H1 (cell line): ENCODE measurements at regions not wholly inside any gene's neighbourhood (a gene's known extent, or its start where the extent isn't known, plus 50 kb on each side); places are given as distances from the start of the nearest gene placed in this dataset.

ENCODE experiments used
- CTCF ChIA-PET: fragments of 300-600 bp; sonication (Branson Sonifier 250); formaldehyde crosslinking; loops from one replicate; lab custom pipeline; 2021; ENCODE audit not compliant: partially characterized antibody; lab: Charles Lee
- POLR2A ChIA-PET: fragments of 300-600 bp; sonication (Branson Sonifier 250); formaldehyde crosslinking; loops from one replicate; lab custom pipeline; 2021; ENCODE audit warnings: inconsistent platforms; ENCODE audit not compliant: partially characterized antibody; lab: Charles Lee
- DNase-seq, 2 experiments: peaks; one replicate each; pipeline versions ENCODE4 v3.0.0 to v3.0.0-alpha.2; 2010 to 2022; ENCODE audit warnings: low spot score in 2 of 2, low read depth in 1 of 2, mixed read lengths in 1 of 2
- FAIRE-seq: peaks from 2 replicates; lab custom pipeline; 2011; peaks lifted over from hg19 to GRCh38; lab: Jason Lieb, UNC
- H2AFZ ChIP-seq: 2 replicates; pipeline ENCODE4 v1.8.1; 2012; ENCODE audit warnings: low read length, inconsistent platforms
- H2AK5ac ChIP-seq: 2 replicates; pipeline ENCODE4 v1.6.1; 2013; ENCODE audit warnings: low read depth, low read length
- H2BK120ac ChIP-seq: replicated peaks from 2 replicates; pipeline ENCODE3; 2013; ENCODE audit warnings: low read depth, low read length, inconsistent platforms
- H2BK12ac ChIP-seq: 2 replicates; pipeline ENCODE4 v1.6.1; 2013; ENCODE audit warnings: low read depth, low read length
- H2BK15ac ChIP-seq: 2 replicates; pipeline ENCODE4 v1.6.1; 2013; ENCODE audit warnings: low read length
- H2BK20ac ChIP-seq: 2 replicates; pipeline ENCODE4 v1.6.1; 2013; ENCODE audit warnings: low read length
- H2BK5ac ChIP-seq: 2 replicates; pipeline ENCODE4 v1.6.1; 2013; ENCODE audit warnings: low read depth, low read length
- H3K14ac ChIP-seq: 2 replicates; pipeline ENCODE4 v1.6.1; 2013; ENCODE audit warnings: inconsistent platforms; ENCODE audit not compliant: insufficient read length
- H3K18ac ChIP-seq: 2 replicates; pipeline ENCODE4 v1.6.1; 2013; ENCODE audit warnings: low read length; ENCODE audit errors: extremely low read depth
- H3K23ac ChIP-seq: 2 replicates; pipeline ENCODE4 v1.6.1; 2013; ENCODE audit warnings: inconsistent platforms; ENCODE audit not compliant: insufficient read length
- H3K23me2 ChIP-seq: 2 replicates; pipeline ENCODE4 v1.6.1; 2013; ENCODE audit warnings: low read depth, low read length
- H3K27ac ChIP-seq: 2 replicates; pipeline ENCODE4 v1.6.1; 2011; ENCODE audit warnings: low read depth, low read length, inconsistent platforms
- H3K27me3 ChIP-seq, 4 experiments: replicated peaks in 1 of 4; 1 replicate in 1 of 4; 2 replicates in 3 of 4; pipeline versions ENCODE4 v1.6.1 to v1.8.1; 2011 to 2013; ENCODE audit warnings: low read length in 3 of 4, mild to moderate bottlenecking in 3 of 4, inconsistent platforms in 2 of 4, mixed read lengths in 2 of 4, moderate library complexity in 1 of 4; ENCODE audit not compliant: control insufficient read depth in 3 of 4, insufficient read depth in 3 of 4; ENCODE audit errors: extremely low read depth in 1 of 4
- H3K36me3 ChIP-seq, 4 experiments: 2 replicates each; pipeline versions ENCODE4 v1.6.1 to v1.8.1; 2011 to 2013; ENCODE audit warnings: mild to moderate bottlenecking in 4 of 4, low read length in 3 of 4, moderate library complexity in 2 of 4, control low read depth in 1 of 4, inconsistent platforms in 1 of 4; ENCODE audit not compliant: insufficient read depth in 4 of 4, control insufficient read depth in 2 of 4
- H3K4ac ChIP-seq: replicated peaks from 2 replicates; pipeline ENCODE3; 2013; ENCODE audit warnings: low read length, low read depth, mixed read lengths, inconsistent platforms; ENCODE audit not compliant: insufficient read length
- H3K4me1 ChIP-seq, 4 experiments: replicated peaks in 1 of 4; 1 replicate in 1 of 4; 2 replicates in 3 of 4; pipeline versions ENCODE4 v1.6.1 to v1.8.1; 2011 to 2013; ENCODE audit warnings: low read length in 3 of 4, inconsistent platforms in 2 of 4, mixed read lengths in 1 of 4; ENCODE audit not compliant: insufficient read depth in 4 of 4, control insufficient read depth in 3 of 4
- H3K4me2 ChIP-seq, 2 experiments: 2 replicates each; pipeline versions ENCODE4 v1.6.1 to v1.8.1; 2011 to 2013; ENCODE audit warnings: low read depth in 2 of 2, low read length in 2 of 2, control low read depth in 1 of 2, inconsistent platforms in 1 of 2, mild to moderate bottlenecking in 1 of 2; ENCODE audit not compliant: insufficient read depth in 1 of 2
- H3K4me3 ChIP-seq, 4 experiments: fragments of 200-600, 300-600 bp in 1 of 4; sonication (generic), shearing (Covaris generic), sonication (Bioruptor Twin) in 1 of 4; 2 replicates each; pipeline versions ENCODE4 v1.5.1 to v1.8.1; 2011 to 2016; ENCODE audit warnings: low read length in 4 of 4, low read depth in 3 of 4, control low read depth in 2 of 4, inconsistent platforms in 2 of 4, mild to moderate bottlenecking in 2 of 4, mixed read lengths in 1 of 4, moderate library complexity in 1 of 4; ENCODE audit not compliant: insufficient read depth in 2 of 4; ENCODE audit errors: extremely low read depth in 1 of 4
- H3K56ac ChIP-seq: replicated peaks from 2 replicates; pipeline ENCODE3; 2013; ENCODE audit warnings: low read depth, mild to moderate bottlenecking, mixed read lengths, low read length, inconsistent platforms; ENCODE audit not compliant: insufficient read length
- H3K79me1 ChIP-seq: 2 replicates; pipeline ENCODE4 v1.6.1; 2013; ENCODE audit warnings: low read depth, low read length, control low read depth
- H3K79me2 ChIP-seq, 2 experiments: 2 replicates each; pipeline versions ENCODE4 v1.6.1 to v1.8.1; 2012 to 2013; ENCODE audit warnings: low read length in 2 of 2, mild to moderate bottlenecking in 2 of 2, inconsistent platforms in 1 of 2; ENCODE audit not compliant: insufficient read depth in 2 of 2, control insufficient read depth in 1 of 2
- H3K9ac ChIP-seq, 4 experiments: replicated peaks in 1 of 4; 1 replicate in 1 of 4; 2 replicates in 3 of 4; pipeline versions ENCODE4 v1.6.1 to v1.8.1; 2011 to 2013; ENCODE audit warnings: low read depth in 3 of 4, low read length in 3 of 4, control low read depth in 2 of 4, mild to moderate bottlenecking in 2 of 4, moderate library complexity in 2 of 4, inconsistent platforms in 1 of 4; ENCODE audit errors: extremely low read depth in 1 of 4
- H3K9me3 ChIP-seq, 2 experiments: 2 replicates each; pipeline versions ENCODE4 v1.6.1 to v1.8.1; 2012 to 2013; ENCODE audit warnings: mild to moderate bottlenecking in 2 of 2, moderate library complexity in 2 of 2, control low read depth in 1 of 2, inconsistent platforms in 1 of 2, low read depth in 1 of 2, low read length in 1 of 2, mixed read lengths in 1 of 2; ENCODE audit not compliant: insufficient read depth in 2 of 2
- H4K20me1 ChIP-seq, 2 experiments: replicated peaks in 1 of 2; 2 replicates each; pipeline versions ENCODE3 to v1.8.1; 2011 to 2013; ENCODE audit warnings: inconsistent platforms in 2 of 2, low read length in 2 of 2, mild to moderate bottlenecking in 1 of 2; ENCODE audit not compliant: insufficient read depth in 2 of 2, control insufficient read depth in 1 of 2
- H4K5ac ChIP-seq: 2 replicates; pipeline ENCODE4 v1.6.1; 2013; ENCODE audit warnings: low read length, low read depth, mixed read lengths, inconsistent platforms; ENCODE audit not compliant: insufficient read length
- H4K8ac ChIP-seq: 2 replicates; pipeline ENCODE4 v1.8.0; 2013; ENCODE audit warnings: mild to moderate bottlenecking, moderate library complexity, low read length, inconsistent platforms; ENCODE audit not compliant: insufficient read depth; ENCODE audit errors: extremely low read depth
- H4K91ac ChIP-seq: replicated peaks from 2 replicates; pipeline ENCODE3; 2013; ENCODE audit warnings: low read length, mixed read lengths, inconsistent platforms; ENCODE audit not compliant: insufficient read length
- CHD1 ChIP-seq: IDR thresholded peaks from 2 replicates; pipeline ENCODE4 v1.6.1; 2012; ENCODE audit warnings: low read depth, low read length, improper control_type of control experiment
- CREB1 ChIP-seq: IDR thresholded peaks from 2 replicates; pipeline ENCODE4 v1.6.1; 2012; ENCODE audit warnings: inconsistent platforms
- EGR1 ChIP-seq: IDR thresholded peaks from 2 replicates; pipeline ENCODE4 v1.6.1; 2011; ENCODE audit warnings: low read depth, low read length, borderline replicate concordance
- JUND ChIP-seq: IDR thresholded peaks from 2 replicates; pipeline ENCODE4 v1.6.1; 2011; ENCODE audit warnings: mild to moderate bottlenecking, improper control_type of control experiment, low read length
- KDM5A ChIP-seq: fragments of 200-600 bp; IDR thresholded peaks from 2 replicates; pipeline ENCODE4 v1.7.1; 2012; ENCODE audit warnings: mild to moderate bottlenecking, low read length, inconsistent platforms, mixed read lengths
- POLR2A ChIP-seq, 2 experiments: IDR thresholded peaks; 1 replicate in 1 of 2; 2 replicates in 1 of 2; pipeline ENCODE4 v1.6.1; 2011; ENCODE audit warnings: low read depth in 2 of 2, low read length in 2 of 2, mild to moderate bottlenecking in 2 of 2; ENCODE audit errors: control extremely low read depth in 1 of 2
- SAP30 ChIP-seq: fragments of 300-600 bp; sonication (generic); IDR thresholded peaks from 2 replicates; pipeline ENCODE4 v1.7.1; 2012; ENCODE audit warnings: low read length, moderate library complexity, mild to moderate bottlenecking, inconsistent platforms; ENCODE audit not compliant: insufficient read depth, insufficient replicate concordance
- SIN3A ChIP-seq, 2 experiments: IDR thresholded peaks in 1 of 2; conservative IDR thresholded peaks in 1 of 2; 2 replicates each; pipeline ENCODE4 v1.6.1; 2011 to 2012; ENCODE audit warnings: low read length in 2 of 2, improper control_type of control experiment in 1 of 2, low read depth in 1 of 2, mild to moderate bottlenecking in 1 of 2
- SIRT6 ChIP-seq: IDR thresholded peaks from one replicate; pipeline ENCODE4 v1.7.1; 2012; ENCODE audit warnings: low read length, inconsistent platforms
- WGBS, 2 experiments: shearing (Covaris generic) in 1 of 2; methylation state at CpG; one replicate each; pipeline versions ENCODE4 v1.1.6 to v1.1.7; 2013 to 2015; ENCODE audit warnings: low lambda C conversion rate in 2 of 2, mixed read lengths in 2 of 2, inconsistent platforms in 1 of 2, low coverage in 1 of 2, missing lambda C conversion rate in 1 of 2; ENCODE audit not compliant: insufficient replicate concordance in 2 of 2, insufficient coverage in 1 of 2, insufficient read length in 1 of 2; ENCODE audit errors: extremely low coverage in 1 of 2, missing lambda C conversion rate in 1 of 2; 5-methylcytosine and 5-hydroxymethylcytosine counted together
- TF ChIP-seq, protein P1 (sequence below): IDR thresholded peaks from 2 replicates; pipeline ENCODE4 v1.6.1; 2011; ENCODE audit warnings: low read length, improper control_type of control experiment
- TF ChIP-seq, protein P2 (sequence below): IDR thresholded peaks from 2 replicates; pipeline ENCODE4 v1.6.1; 2012; ENCODE audit warnings: low read length, inconsistent platforms

DNA sequence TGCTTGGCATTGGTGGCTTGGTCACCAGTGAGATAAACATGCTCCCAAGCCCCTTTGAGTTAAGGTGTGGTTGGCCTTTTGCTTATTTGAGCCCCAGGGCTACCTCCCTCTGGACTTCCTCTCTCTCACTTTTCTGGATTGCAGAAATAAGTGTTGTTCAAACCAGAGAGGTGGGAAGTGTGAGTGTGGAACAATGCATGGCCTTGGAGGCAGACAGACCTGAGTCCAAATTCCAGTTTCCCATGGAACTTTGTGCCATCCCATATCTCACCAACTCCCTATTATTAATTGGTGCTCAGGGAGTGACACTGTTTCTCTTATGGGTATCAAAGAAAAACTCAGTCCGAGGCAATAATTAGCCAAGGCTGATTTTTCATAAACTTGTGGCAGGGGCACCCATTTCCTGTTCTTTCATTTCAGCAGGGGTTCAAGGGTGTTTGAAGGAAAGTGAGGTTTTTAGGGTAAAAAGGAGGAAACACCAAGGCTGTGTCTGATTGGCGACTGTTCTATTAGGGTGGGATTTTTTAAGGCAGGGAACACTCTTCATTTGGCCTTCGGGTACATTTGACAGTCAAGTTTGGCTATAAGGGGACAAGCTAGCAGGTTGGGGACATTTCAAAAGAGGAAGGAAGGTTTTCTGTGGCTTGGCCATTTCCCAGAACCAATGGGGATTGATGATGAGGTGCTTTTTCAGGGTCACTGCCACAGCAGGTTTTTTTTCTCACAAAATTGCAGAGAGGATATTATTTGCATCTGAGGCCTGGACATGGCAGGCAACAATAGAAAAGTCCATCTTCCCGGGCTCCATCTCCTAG is 148.8 kb upstream of the NPY start:
- no peaks in the 10 kb centered on the region for H3K4me1 ChIP-seq
- no peak for DNase-seq
- no peak for FAIRE-seq
- no peak overlapping the region for H2AK5ac ChIP-seq
- ChIA-PET POLR2A (no interaction called here), CTCF (interaction anchor here (1.7 kb wide), 1 partner anchor 273 kb away, joined by 5 read pairs; no protein-coding TSS in a partner anchor)
- no peaks in the 10 kb centered on the region for H3K27me3 ChIP-seq
- H2BK120ac ChIP-seq, result no peak overlapping the region
- no peak overlapping the region for H3K4ac ChIP-seq
- H3K14ac ChIP-seq, result no peak overlapping the region
- no peak overlapping the region for H2AFZ ChIP-seq
- no peak overlapping the region for H3K23ac ChIP-seq
- H3K23me2 ChIP-seq, result no peaks in the 10 kb centered on the region
- H2BK12ac ChIP-seq, result no peak overlapping the region
- no peak overlapping the region for H2BK5ac ChIP-seq
- H2BK15ac ChIP-seq, result no peak overlapping the region
- H4K8ac ChIP-seq, result no peak overlapping the region
- no peaks in the 10 kb centered on the region for H4K20me1 ChIP-seq
- no peak overlapping the region for H3K27ac ChIP-seq
- H3K9ac ChIP-seq, result no peak overlapping the region
- H3K9me3 ChIP-seq, result no peaks in the 10 kb centered on the region
- no peaks in the 10 kb centered on the region for H3K79me1 ChIP-seq
- no peak overlapping the region for H4K91ac ChIP-seq
- H3K36me3 ChIP-seq, result no peaks in the 10 kb centered on the region
- no peak overlapping the region for H3K18ac ChIP-seq
- no peaks in the 10 kb centered on the region for H3K79me2 ChIP-seq
- no peak overlapping the region for H4K5ac ChIP-seq
- H3K4me2 ChIP-seq, result no peak overlapping the region
- H3K56ac ChIP-seq, result no peak overlapping the region
- 84% methylated on average over 4 of the region's 4 CpGs; no CpG with 5 or more reads in 1 of the 2 experiments for WGBS, 2 experiments
- H3K4me3 ChIP-seq, result no peak overlapping the region
- H2BK20ac ChIP-seq, result no peak overlapping the region
- no peak for TF ChIP-seq EGR1
- TF ChIP-seq, protein P1, sequence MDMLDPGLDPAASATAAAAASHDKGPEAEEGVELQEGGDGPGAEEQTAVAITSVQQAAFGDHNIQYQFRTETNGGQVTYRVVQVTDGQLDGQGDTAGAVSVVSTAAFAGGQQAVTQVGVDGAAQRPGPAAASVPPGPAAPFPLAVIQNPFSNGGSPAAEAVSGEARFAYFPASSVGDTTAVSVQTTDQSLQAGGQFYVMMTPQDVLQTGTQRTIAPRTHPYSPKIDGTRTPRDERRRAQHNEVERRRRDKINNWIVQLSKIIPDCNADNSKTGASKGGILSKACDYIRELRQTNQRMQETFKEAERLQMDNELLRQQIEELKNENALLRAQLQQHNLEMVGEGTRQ, result no peak
- TF ChIP-seq KDM5A, result no peak
- TF ChIP-seq, protein P2, sequence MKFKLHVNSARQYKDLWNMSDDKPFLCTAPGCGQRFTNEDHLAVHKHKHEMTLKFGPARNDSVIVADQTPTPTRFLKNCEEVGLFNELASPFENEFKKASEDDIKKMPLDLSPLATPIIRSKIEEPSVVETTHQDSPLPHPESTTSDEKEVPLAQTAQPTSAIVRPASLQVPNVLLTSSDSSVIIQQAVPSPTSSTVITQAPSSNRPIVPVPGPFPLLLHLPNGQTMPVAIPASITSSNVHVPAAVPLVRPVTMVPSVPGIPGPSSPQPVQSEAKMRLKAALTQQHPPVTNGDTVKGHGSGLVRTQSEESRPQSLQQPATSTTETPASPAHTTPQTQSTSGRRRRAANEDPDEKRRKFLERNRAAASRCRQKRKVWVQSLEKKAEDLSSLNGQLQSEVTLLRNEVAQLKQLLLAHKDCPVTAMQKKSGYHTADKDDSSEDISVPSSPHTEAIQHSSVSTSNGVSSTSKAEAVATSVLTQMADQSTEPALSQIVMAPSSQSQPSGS, result no peak
- TF ChIP-seq POLR2A (IDR thresholded peaks at IDR 0.05; ENCODE audit: control extremely low read depth in 1 of 2, low read depth in 2 of 2, low read length in 2 of 2), result no peak
- no peak for TF ChIP-seq JUND
- no peak for TF ChIP-seq CREB1
- TF ChIP-seq SIRT6, result no peak
- TF ChIP-seq SAP30, result no peak
- no peak for TF ChIP-seq CHD1
- no peak for TF ChIP-seq SIN3A (conservative IDR thresholded peaks at IDR 0.05 in 1 of 2, IDR thresholded peaks at IDR 0.05 in 1 of 2; ENCODE audit: low read depth in 1 of 2, low read length in 2 of 2)
